H9 (cell line): ENCODE measurements at regions not wholly inside any gene's neighbourhood (a gene's known extent, or its start where the extent isn't known, plus 50 kb on each side); places are given as distances from the start of the nearest gene placed in this dataset.

Experiments used
- DNase-seq: peaks from one replicate; pipeline ENCODE4 v3.0.0-alpha.2; 2017
- H2AFZ ChIP-seq: one replicate; pipeline ENCODE4 v1.6.1; 2013; ENCODE audit warnings: mild to moderate bottlenecking, low read length, control low read depth, moderate library complexity
- H2AK5ac ChIP-seq: 2 replicates; pipeline ENCODE4 v1.6.1; 2013; ENCODE audit warnings: low read length, control low read depth, mixed read lengths; ENCODE audit not compliant: insufficient read length
- H2BK120ac ChIP-seq: one replicate; pipeline ENCODE4 v1.6.1; 2013; ENCODE audit warnings: low read depth, mild to moderate bottlenecking, low read length, control low read depth, inconsistent platforms; ENCODE audit not compliant: poor library complexity, severe bottlenecking
- H2BK12ac ChIP-seq: 2 replicates; pipeline ENCODE4 v1.6.1; 2013; ENCODE audit warnings: low read length, control low read depth, mixed read lengths, low read depth; ENCODE audit not compliant: insufficient read length
- H2BK15ac ChIP-seq: 2 replicates; pipeline ENCODE4 v1.6.1; 2013; ENCODE audit warnings: low read depth, low read length, control low read depth
- H2BK20ac ChIP-seq: one replicate; pipeline ENCODE4 v1.6.1; 2013; ENCODE audit warnings: low read depth, mild to moderate bottlenecking, low read length, control low read depth, inconsistent platforms; ENCODE audit not compliant: poor library complexity, severe bottlenecking
- H2BK5ac ChIP-seq: 2 replicates; pipeline ENCODE4 v1.6.1; 2013; ENCODE audit warnings: low read length, control low read depth, mixed read lengths; ENCODE audit not compliant: insufficient read length
- H3K14ac ChIP-seq: 2 replicates; pipeline ENCODE4 v1.6.1; 2013; ENCODE audit warnings: low read length, control low read depth; ENCODE audit not compliant: insufficient read depth
- H3K18ac ChIP-seq: 2 replicates; pipeline ENCODE4 v1.6.1; 2013; ENCODE audit warnings: low read depth, mild to moderate bottlenecking, mixed read lengths, low read length, control low read depth; ENCODE audit not compliant: insufficient read length
- H3K23ac ChIP-seq: 2 replicates; pipeline ENCODE4 v1.6.1; 2013; ENCODE audit warnings: low read length, control low read depth, mixed read lengths, low read depth; ENCODE audit not compliant: insufficient read length
- H3K23me2 ChIP-seq: 2 replicates; pipeline ENCODE4 v1.6.1; 2013; ENCODE audit warnings: low read depth, mild to moderate bottlenecking, mixed read lengths, low read length, control low read depth; ENCODE audit not compliant: insufficient read length, poor library complexity, severe bottlenecking
- H3K27ac ChIP-seq: 2 replicates; pipeline ENCODE4 v1.5.1; 2013; ENCODE audit warnings: low read length, control low read depth, mixed read lengths, low read depth; ENCODE audit not compliant: insufficient read length
- H3K27me3 ChIP-seq: 2 replicates; pipeline ENCODE4 v1.6.1; 2013; ENCODE audit warnings: low read length, control low read depth, inconsistent platforms; ENCODE audit not compliant: insufficient read depth
- H3K4ac ChIP-seq: 2 replicates; pipeline ENCODE4 v1.6.1; 2013; ENCODE audit warnings: low read depth, mild to moderate bottlenecking, control low read depth, inconsistent platforms, low read length, moderate library complexity
- H3K4me1 ChIP-seq: 2 replicates; pipeline ENCODE4 v1.6.1; 2013; ENCODE audit warnings: low read length, control low read depth, inconsistent platforms; ENCODE audit not compliant: insufficient read depth
- H3K4me2 ChIP-seq: 2 replicates; pipeline ENCODE4 v1.6.1; 2013; ENCODE audit warnings: low read length, control low read depth, mixed read lengths; ENCODE audit not compliant: insufficient read length, insufficient read depth
- H3K56ac ChIP-seq: 2 replicates; pipeline ENCODE4 v1.6.1; 2013; ENCODE audit warnings: low read depth, mild to moderate bottlenecking, mixed read lengths, low read length, control low read depth; ENCODE audit not compliant: insufficient read length
- H3K79me1 ChIP-seq: 2 replicates; pipeline ENCODE4 v1.6.1; 2013; ENCODE audit warnings: low read depth, mild to moderate bottlenecking, moderate library complexity, low read length, control low read depth, inconsistent platforms; ENCODE audit not compliant: insufficient read depth, poor library complexity, severe bottlenecking
- H3K79me2 ChIP-seq: 2 replicates; pipeline ENCODE4 v1.6.1; 2013; ENCODE audit warnings: low read length, control low read depth, inconsistent platforms; ENCODE audit not compliant: insufficient read depth
- H3K9ac ChIP-seq: 2 replicates; pipeline ENCODE4 v1.6.1; 2013; ENCODE audit warnings: low read length, control low read depth, mixed read lengths; ENCODE audit not compliant: insufficient read length; ENCODE audit errors: extremely low read depth
- H3K9me3 ChIP-seq: one replicate; pipeline ENCODE4 v1.6.1; 2013; ENCODE audit warnings: low read depth, low read length, inconsistent platforms; ENCODE audit not compliant: control insufficient read depth
- H3T11ph ChIP-seq: one replicate; pipeline ENCODE4 v1.6.1; 2013; ENCODE audit warnings: mild to moderate bottlenecking, low read length, control low read depth, inconsistent platforms
- H4K20me1 ChIP-seq: one replicate; pipeline ENCODE4 v1.6.1; 2013; ENCODE audit not compliant: control insufficient read depth, insufficient read length, insufficient read depth
- H4K5ac ChIP-seq: 2 replicates; pipeline ENCODE4 v1.6.1; 2013; ENCODE audit warnings: low read depth, mild to moderate bottlenecking, mixed read lengths, low read length, control low read depth; ENCODE audit not compliant: insufficient read length
- H4K8ac ChIP-seq: replicated peaks from 2 replicates; pipeline ENCODE4 v1.6.1; 2013; ENCODE audit warnings: low read length, control low read depth, mixed read lengths, low read depth; ENCODE audit not compliant: insufficient read length
- H4K91ac ChIP-seq: 2 replicates; pipeline ENCODE4 v1.6.1; 2013; ENCODE audit warnings: low read depth, mild to moderate bottlenecking, moderate library complexity, mixed read lengths, low read length, control low read depth; ENCODE audit not compliant: insufficient read length
- H3K27ac Mint-ChIP-seq, 3 experiments: 2 replicates in 2 of 3; 3 replicates in 1 of 3; pipeline ENCODE4 v1.8.0; 2020 to 2021; ENCODE audit warnings: mixed read lengths in 3 of 3, mild to moderate bottlenecking in 1 of 3, moderate library complexity in 1 of 3
- H3K27me3 Mint-ChIP-seq: 2 replicates; pipeline ENCODE4 v1.8.0; 2021; ENCODE audit warnings: low read depth, mild to moderate bottlenecking, moderate library complexity, mixed read lengths
- H3K36me3 Mint-ChIP-seq, 3 experiments: 2 replicates in 2 of 3; 3 replicates in 1 of 3; pipeline ENCODE4 v1.8.0; 2020 to 2021; ENCODE audit warnings: low read depth in 3 of 3, mixed read lengths in 3 of 3; ENCODE audit not compliant: insufficient read depth in 1 of 3
- H3K4me1 Mint-ChIP-seq, 2 experiments: 2 replicates each; pipeline ENCODE4 v1.8.0; 2020; ENCODE audit warnings: mixed read lengths in 2 of 2
- H3K4me3 Mint-ChIP-seq, 2 experiments: 2 replicates in 1 of 2; 3 replicates in 1 of 2; pipeline ENCODE4 v1.8.0; 2020 to 2021; ENCODE audit warnings: mild to moderate bottlenecking in 2 of 2, mixed read lengths in 2 of 2, moderate library complexity in 1 of 2
- H3K9me3 Mint-ChIP-seq, 2 experiments: 2 replicates in 1 of 2; 3 replicates in 1 of 2; pipeline ENCODE4 v1.8.0; 2020; ENCODE audit warnings: mild to moderate bottlenecking in 2 of 2, mixed read lengths in 2 of 2, moderate library complexity in 1 of 2
- CTCF ChIP-seq: fragments of 200-600 bp; sonication (generic); conservative IDR thresholded peaks from 3 replicates; pipeline ENCODE4 v1.8.0; 2021; ENCODE audit warnings: antibody characterized with exemption, mild to moderate bottlenecking
- WGBS: extraction: QIAGEN DNeasy Blood & Tissue Kit; methylation state at CpG from one replicate; pipeline ENCODE4 v1.1.7; 2013; ENCODE audit warnings: missing lambda C conversion rate, low lambda C conversion rate, mixed read lengths; ENCODE audit not compliant: insufficient read length; ENCODE audit errors: extremely low coverage; 5-methylcytosine and 5-hydroxymethylcytosine counted together

- no peak overlapping the region for H2BK12ac ChIP-seq
- no peak overlapping the region for H2BK120ac ChIP-seq
- Mint-ChIP-seq H3K4me3 (no peak overlapping the region), H3K9me3 (peaks cover 0 to 7% of the 10 kb centered on the region in 2 experiments; a peak in 3 of 5 replicates), H3K27ac (peak overlapping the region in 1 of 3 experiments; percentile 50; a peak in 1 of 7 replicates), H3K27me3 (no peaks in the 10 kb centered on the region), H3K4me1 (no peaks in the 10 kb centered on the region), H3K36me3 (peaks cover 0 to 2% (median 0%) of the 10 kb centered on the region in 3 experiments; a peak in 2 of 7 replicates)
- no peak overlapping the region for H3K56ac ChIP-seq
- no peak overlapping the region for H3K4ac ChIP-seq
- H3K18ac ChIP-seq, result no peak overlapping the region
- no peaks in the 10 kb centered on the region for H3K27me3 ChIP-seq
- no peak overlapping the region for H2BK5ac ChIP-seq
- H3K14ac ChIP-seq, result no peak overlapping the region; the same call in 1 of the 2 replicates
- H3K23ac ChIP-seq, result no peak overlapping the region
- no peak for TF ChIP-seq CTCF
- no peak overlapping the region for H4K8ac ChIP-seq
- H3K23me2 ChIP-seq, result no peaks in the 10 kb centered on the region
- no peak overlapping the region for H3K27ac ChIP-seq
- no peaks in the 10 kb centered on the region for H3K79me2 ChIP-seq
- H3K9ac ChIP-seq, result no peak overlapping the region
- WGBS, result no CpG with 5 or more reads among the region's 7 CpGs
- H2BK20ac ChIP-seq, result no peak overlapping the region
- H3K4me2 ChIP-seq, result no peak overlapping the region
- no peak overlapping the region for H4K91ac ChIP-seq
- no peak overlapping the region for H2BK15ac ChIP-seq
- H4K5ac ChIP-seq, result no peak overlapping the region
- H2AFZ ChIP-seq, result no peak overlapping the region
- DNase-seq, result no peak
- no peaks in the 10 kb centered on the region for H3K79me1 ChIP-seq
- H4K20me1 ChIP-seq, result no peaks in the 10 kb centered on the region
- H3K9me3 ChIP-seq, result no peaks in the 10 kb centered on the region
- H2AK5ac ChIP-seq, result no peak overlapping the region
- H3T11ph ChIP-seq, result no peak overlapping the region
- no peaks in the 10 kb centered on the region for H3K4me1 ChIP-seq
Observed at GRCh38 chrX:87409113-87409841, 108.3 kb upstream of the KLHL4 start.
